NCI-H2029 treated with DMSO at 0.1 percent for 48 hours (cell line): ENCODE measurements at regions not wholly inside any gene's neighbourhood (a gene's known extent, or its start where the extent isn't known, plus 50 kb on each side); places are given as distances from the start of the nearest gene placed in this dataset.
"Not testable (repeated sequence)": the region's sequence is repeated elsewhere in the genome, so short reads cannot be mapped to it uniquely, and the experiment has no call there.

ENCODE experiments used
- DNase-seq: peaks from one replicate; lab custom pipeline; 2025; lab: John Stamatoyannopoulos, UW

GRCh38 chr5:125253634-125254033 is 507.2 kb upstream of the ZNF608 start:
- DNase-seq, result not testable (repeated sequence)

- no peak for DNase-seq
These were observed 507.8 kb upstream of the ZNF608 start for GRCh38 chr5:125254267-125254666.

- no peak for DNase-seq
These were observed 509.9 kb upstream of the ZNF608 start for GRCh38 chr5:125256296-125256695.

GRCh38 chr5:125257057-125257972 is 510.9 kb upstream of the ZNF608 start:
- peak; percentile 56 for DNase-seq

- no peak for DNase-seq
These were observed 511.6 kb upstream of the ZNF608 start for GRCh38 chr5:125257997-125258396.

- no peak for DNase-seq
These were observed 512.2 kb upstream of the ZNF608 start for GRCh38 chr5:125258615-125259014.

GRCh38 chr5:125261505-125262250 is 515.2 kb upstream of the ZNF608 start:
- no peak for DNase-seq

- DNase-seq, result no peak
These were observed 516.3 kb upstream of the ZNF608 start for GRCh38 chr5:125262782-125263181.

- DNase-seq, result no peak
These were observed 516.9 kb upstream of the ZNF608 start for GRCh38 chr5:125263356-125263755.

GRCh38 chr5:125266106-125266505 is 519.7 kb upstream of the ZNF608 start:
- no peak for DNase-seq

- no peak for DNase-seq
These were observed 521.3 kb upstream of the ZNF608 start for GRCh38 chr5:125267636-125268248.

GRCh38 chr5:125269926-125270325 is 523.5 kb upstream of the ZNF608 start:
- no peak for DNase-seq

GRCh38 chr5:125272357-125272756 is 525.9 kb upstream of the ZNF608 start:
- no peak for DNase-seq

- no peak for DNase-seq
These were observed 527.8 kb upstream of the ZNF608 start for GRCh38 chr5:125274211-125274610.

GRCh38 chr5:125274938-125275724 is 528.7 kb upstream of the ZNF608 start:
- no peak for DNase-seq

GRCh38 chr5:125275725-125276090 is 529.3 kb upstream of the ZNF608 start:
- DNase-seq, result no peak

- DNase-seq, result no peak
These were observed 529.7 kb upstream of the ZNF608 start for GRCh38 chr5:125276096-125276495.

GRCh38 chr5:125277494-125278154 is 531.2 kb upstream of the ZNF608 start:
- no peak for DNase-seq

GRCh38 chr5:125278711-125279110 is 532.3 kb upstream of the ZNF608 start:
- DNase-seq, result no peak

GRCh38 chr5:125281667-125282066 is 535.2 kb upstream of the ZNF608 start:
- no peak for DNase-seq

- DNase-seq, result no peak
These were observed 536.9 kb upstream of the ZNF608 start for GRCh38 chr5:125283372-125283771.
